ENCODE measurements at regions not wholly inside any gene's neighbourhood (a gene's known extent, or its start where the extent isn't known, plus 50 kb on each side); places are given as distances from the start of the nearest gene placed in this dataset.

DNA sequence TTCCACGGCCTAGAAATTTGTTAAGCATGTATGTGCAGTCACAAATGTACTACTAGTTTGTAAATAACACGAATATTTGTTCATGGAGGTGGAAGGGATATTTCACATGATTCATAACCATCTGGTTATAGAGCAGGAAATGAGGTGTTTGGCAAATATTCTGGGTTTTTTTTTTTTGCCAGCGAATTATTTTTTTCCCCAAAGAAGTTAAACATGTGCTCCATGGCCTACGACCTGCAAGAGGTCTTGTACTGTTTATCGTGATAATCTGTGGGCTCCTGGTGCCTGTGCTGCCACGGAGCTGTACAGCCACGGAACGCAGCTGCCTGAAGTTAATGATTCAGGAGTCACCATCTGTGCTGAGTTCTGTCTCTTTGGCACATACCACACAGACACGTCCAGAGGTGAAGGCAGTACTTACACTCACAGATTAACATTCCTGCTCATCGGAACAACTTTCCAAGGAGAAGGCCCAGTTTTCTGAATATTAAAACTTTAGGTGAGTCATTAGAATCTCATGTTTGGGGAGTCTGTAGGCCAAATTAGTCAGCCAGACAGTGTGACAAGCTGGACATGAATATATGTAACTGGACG lies 156.3 kb downstream of the TMX1 start:
- DNase-seq (ENCODE audit: low spot score): peak; percentile 30

DNA sequence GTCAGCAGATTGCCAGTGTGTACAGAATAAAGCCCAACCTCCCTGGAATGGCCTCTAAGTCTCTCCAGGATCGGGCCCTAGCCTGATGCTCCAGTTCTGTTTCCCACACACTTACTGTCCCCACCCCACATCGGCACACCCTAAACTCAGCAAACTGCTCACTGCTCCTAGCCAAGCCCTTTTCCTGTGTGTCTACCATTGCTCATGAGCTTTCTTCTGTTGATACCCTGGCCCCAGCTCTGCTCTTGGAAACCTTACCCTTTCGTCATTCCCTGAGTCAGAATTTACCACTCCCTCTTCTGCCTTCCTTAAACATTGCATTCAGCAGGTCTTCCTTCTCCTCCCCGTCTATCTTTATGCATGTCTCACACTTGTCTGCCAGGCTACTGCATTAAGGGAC lies 158.9 kb downstream of the TMX1 start:
- no peak for DNase-seq (ENCODE audit: low spot score)

DNA sequence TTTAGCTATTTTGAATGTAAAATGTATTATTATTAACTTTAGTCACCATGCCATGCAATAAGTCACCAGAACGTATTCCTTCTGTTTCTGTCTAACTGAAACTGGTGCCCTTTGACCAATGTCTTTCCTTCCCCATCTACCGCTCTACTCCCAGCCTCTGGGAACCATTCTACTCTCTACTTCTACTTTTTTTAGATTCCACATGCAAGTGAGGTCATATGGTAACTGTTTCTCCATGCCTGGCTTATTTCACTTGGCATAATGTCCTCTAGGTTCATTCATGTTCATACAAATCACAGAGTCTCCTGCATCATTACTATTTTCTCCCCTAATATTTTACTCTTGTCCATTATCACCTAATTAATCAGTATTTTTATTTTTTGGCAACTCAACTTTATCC lies 160.1 kb downstream of the TMX1 start:
- DNase-seq (ENCODE audit: low spot score): no peak

GRCh38 chr14:51401272-51401671 lies 161.2 kb downstream of the TMX1 start:
- DNase-seq (ENCODE audit: low spot score): no peak

GRCh38 chr14:51401756-51402155 lies 161.7 kb downstream of the TMX1 start:
- no peak for DNase-seq (ENCODE audit: low spot score)

- DNase-seq (ENCODE audit: low spot score): no peak
These were observed 170.8 kb downstream of the TMX1 start for GRCh38 chr14:51410897-51411296.

- DNase-seq (ENCODE audit: low spot score): no peak
These were observed 179.6 kb downstream of the TMX1 start for GRCh38 chr14:51419685-51420084.

GRCh38 chr14:51422704-51423103 lies 182.7 kb downstream of the TMX1 start:
- no peak for DNase-seq (ENCODE audit: low spot score)

GRCh38 chr14:51424041-51424440 lies 184.0 kb downstream of the TMX1 start:
- DNase-seq (ENCODE audit: low spot score): no peak

- DNase-seq (ENCODE audit: low spot score): no peak
These were observed 184.7 kb downstream of the TMX1 start for GRCh38 chr14:51424561-51425251.

GRCh38 chr14:51428981-51429380 lies 188.9 kb downstream of the TMX1 start:
- no peak for DNase-seq (ENCODE audit: low spot score)

GRCh38 chr14:51430079-51430478 lies 190.0 kb downstream of the TMX1 start:
- DNase-seq (ENCODE audit: low spot score): no peak

GRCh38 chr14:51430633-51431032 lies 190.6 kb downstream of the TMX1 start:
- DNase-seq (ENCODE audit: low spot score): no peak

- DNase-seq (ENCODE audit: low spot score): no peak
These were observed 191.1 kb downstream of the TMX1 start for GRCh38 chr14:51431033-51431709.

DNA sequence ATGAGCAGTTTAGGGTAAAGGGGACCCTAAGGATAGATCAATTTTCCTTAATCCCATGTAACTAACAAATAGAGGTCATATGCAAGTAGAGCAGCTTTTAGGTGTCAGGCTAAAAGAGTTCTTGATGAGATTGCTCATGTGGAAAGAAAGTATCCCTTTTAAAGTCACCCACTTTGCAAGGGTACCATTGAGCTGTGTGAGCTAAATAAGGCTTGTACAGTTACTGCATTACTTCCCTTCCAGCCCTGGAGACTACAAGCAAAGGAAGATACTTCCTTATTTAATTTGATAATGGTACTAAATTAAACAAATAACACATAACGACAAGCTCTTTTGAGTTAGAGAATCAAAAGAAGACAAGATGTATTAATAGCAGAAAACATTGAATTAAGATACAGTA lies 191.7 kb downstream of the TMX1 start:
- no peak for DNase-seq (ENCODE audit: low spot score)

GRCh38 chr14:51432302-51432948 lies 192.4 kb downstream of the TMX1 start:
- DNase-seq (ENCODE audit: low spot score): no peak

- DNase-seq (ENCODE audit: low spot score): no peak
These were observed 196.6 kb downstream of the TMX1 start for GRCh38 chr14:51436630-51437029.

GRCh38 chr14:51439896-51440295 lies 199.8 kb downstream of the TMX1 start:
- no peak for DNase-seq (ENCODE audit: low spot score)

DNA sequence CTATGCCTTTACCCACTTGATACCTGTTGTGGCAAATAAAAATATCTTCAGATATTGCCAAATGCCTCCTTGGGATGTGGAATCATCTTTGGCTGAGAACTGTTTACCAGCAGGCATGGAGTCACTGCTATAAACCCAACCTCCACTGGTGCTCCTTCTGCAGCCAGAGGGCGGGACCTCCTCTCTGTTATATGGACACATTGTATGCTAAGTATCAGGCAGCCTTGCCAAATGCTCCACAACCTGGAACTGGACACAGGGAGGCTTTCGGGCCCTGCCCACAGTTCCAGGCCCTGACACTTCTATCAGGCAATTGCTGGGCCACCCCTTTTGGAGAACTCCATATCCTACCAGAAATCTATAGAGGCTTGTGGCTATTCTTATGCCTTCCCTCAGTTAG lies 201.0 kb downstream of the TMX1 start:
- DNase-seq (ENCODE audit: low spot score): no peak

- DNase-seq (ENCODE audit: low spot score): peak; percentile 35
These were observed 202.6 kb downstream of the TMX1 start for GRCh38 chr14:51442513-51443175.

GRCh38 chr14:51443195-51444018 lies 203.4 kb downstream of the TMX1 start:
- DNase-seq (ENCODE audit: low spot score): no peak
